HG03342 (cell line): ENCODE measurements at regions not wholly inside any gene's neighbourhood (a gene's known extent, or its start where the extent isn't known, plus 50 kb on each side); places are given as distances from the start of the nearest gene placed in this dataset.

Source experiments
- ATAC-seq: cut with Tn5 transposase; IDR thresholded peaks from one replicate; pipeline ENCODE4 v1.9.1; 2021; ENCODE audit warnings: mild to moderate bottlenecking, moderate library complexity; ENCODE audit not compliant: unreplicated experiment

DNA sequence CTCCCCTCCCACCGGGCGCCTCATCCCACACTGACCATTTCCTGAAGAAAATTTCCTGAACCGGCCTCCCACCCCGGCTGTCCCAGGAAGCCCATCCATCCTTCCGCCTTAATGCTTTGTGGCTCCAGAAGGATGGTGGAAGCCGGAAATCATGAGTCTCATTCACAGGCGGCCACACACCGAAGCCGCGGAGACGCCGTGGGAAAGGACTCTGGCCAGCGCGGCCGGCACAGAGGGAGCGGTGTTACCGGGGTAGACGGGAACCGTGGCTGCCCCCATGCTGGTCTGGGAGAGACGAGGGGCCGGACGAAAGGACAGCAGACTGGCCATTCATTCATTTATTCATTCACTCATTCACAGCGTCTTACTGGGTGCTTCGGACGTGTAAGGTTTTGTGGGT lies 326.8 kb downstream of the SEC14L1 start:
- ATAC-seq, result no peak

GRCh38 chr17:77468897-77469296 lies 328.1 kb downstream of the SEC14L1 start:
- ATAC-seq, result no peak

- ATAC-seq, result no peak
Observed at GRCh38 chr17:77470330-77470786, 329.6 kb downstream of the SEC14L1 start.

DNA sequence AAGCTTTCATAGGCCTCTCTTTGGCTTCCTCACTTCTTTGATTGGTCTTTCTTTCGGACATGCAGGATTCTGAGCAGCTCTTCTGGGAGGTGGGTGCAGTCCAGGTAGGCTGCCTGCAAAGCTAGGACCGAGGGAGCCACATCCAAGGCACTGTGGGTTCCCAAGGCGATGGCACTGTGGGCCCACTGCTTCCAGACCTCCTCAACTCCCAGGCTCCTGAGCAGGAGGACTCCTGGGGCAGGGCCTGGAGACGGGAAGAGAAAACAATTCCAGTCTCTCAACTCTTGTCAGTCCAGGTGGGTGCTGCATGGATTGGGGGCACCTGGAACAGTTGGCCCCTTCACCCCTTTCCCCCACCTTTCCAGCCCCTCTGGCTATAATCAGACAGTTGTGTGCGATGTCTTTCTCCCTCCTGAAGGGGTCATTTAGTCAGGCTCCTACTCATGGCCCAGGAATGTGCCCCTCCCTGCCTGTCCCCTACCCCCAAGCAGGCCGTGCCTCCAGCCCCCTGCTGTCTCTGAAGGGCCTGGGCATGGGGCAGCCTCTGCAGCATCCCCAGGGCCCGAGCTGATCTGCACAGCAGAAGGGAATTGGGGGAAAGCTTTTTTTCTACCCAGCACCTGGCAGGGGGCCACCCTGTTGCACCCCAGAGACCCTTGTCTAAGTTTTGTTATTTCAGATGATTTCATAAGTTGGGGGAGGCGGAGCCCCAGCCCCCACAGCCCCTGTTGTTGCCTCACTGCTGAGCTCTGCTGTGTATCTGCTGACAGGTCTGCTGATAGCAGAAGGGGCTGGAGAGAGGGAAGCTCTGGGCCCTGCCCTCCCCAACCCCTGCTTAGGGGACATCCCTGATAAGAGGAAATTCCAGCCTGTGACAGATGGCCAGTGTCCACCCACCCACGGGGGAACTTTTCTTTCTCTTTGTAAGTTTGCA lies 330.3 kb downstream of the SEC14L1 start:
- ATAC-seq, result no peak

DNA sequence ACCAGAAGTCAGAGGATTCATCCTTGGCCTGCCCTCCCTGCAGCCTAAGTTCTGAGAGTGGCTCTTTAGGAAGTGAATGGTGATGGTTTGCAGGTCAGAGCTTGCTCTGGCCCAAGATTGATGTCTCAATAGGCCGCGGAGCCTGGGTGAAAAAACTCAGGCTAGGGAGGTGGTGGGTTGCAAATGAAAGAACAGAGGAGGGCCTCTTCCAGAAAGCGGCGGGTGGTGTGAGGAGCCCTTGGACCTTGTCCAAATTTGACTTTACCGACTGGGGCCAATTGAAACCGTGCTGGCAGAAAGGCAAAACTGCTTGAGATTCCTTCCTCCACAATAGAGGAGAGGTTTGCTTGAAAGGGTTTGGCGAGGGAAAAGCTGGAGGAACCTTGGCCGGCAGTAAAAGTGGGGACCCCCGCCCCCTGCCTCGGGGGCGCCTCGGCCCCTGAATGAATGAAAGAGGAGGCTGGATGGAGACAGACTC lies 331.3 kb downstream of the SEC14L1 start:
- no peak for ATAC-seq

- no peak for ATAC-seq
Observed at GRCh38 chr17:77472468-77473310, 331.9 kb downstream of the SEC14L1 start.

GRCh38 chr17:77473615-77474226 lies 333.0 kb downstream of the SEC14L1 start:
- ATAC-seq, result no peak

- ATAC-seq, result no peak
Observed at GRCh38 chr17:77474292-77474988, 333.7 kb downstream of the SEC14L1 start.

- ATAC-seq, result no peak
Observed at GRCh38 chr17:77475016-77475976, 334.5 kb downstream of the SEC14L1 start.

GRCh38 chr17:77476006-77476405 lies 335.2 kb downstream of the SEC14L1 start:
- ATAC-seq, result no peak

- no peak for ATAC-seq
Observed at GRCh38 chr17:77476498-77476897, 335.7 kb downstream of the SEC14L1 start.

GRCh38 chr17:77476931-77477805 lies 336.4 kb downstream of the SEC14L1 start:
- no peak for ATAC-seq

GRCh38 chr17:77478281-77478680 lies 337.5 kb downstream of the SEC14L1 start:
- no peak for ATAC-seq

- ATAC-seq, result no peak
Observed at GRCh38 chr17:77478899-77479298, 338.1 kb downstream of the SEC14L1 start.

GRCh38 chr17:77479372-77480198 lies 338.8 kb downstream of the SEC14L1 start:
- no peak for ATAC-seq

DNA sequence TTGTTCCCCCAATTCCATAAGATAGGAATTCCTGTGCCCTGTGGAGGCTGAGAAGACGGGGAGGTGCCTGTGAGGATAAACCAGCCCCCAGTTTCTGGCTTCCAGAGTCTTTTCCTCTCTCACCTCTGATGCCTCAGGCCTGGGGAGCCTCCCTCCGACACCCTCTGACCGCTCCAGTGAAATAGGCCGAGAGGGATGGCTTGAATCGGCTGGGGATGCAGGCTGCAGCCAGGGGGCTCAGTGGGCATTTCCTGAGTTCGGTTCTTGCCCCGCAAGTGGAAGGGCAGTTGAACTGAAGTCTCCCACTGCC lies 339.4 kb downstream of the SEC14L1 start:
- ATAC-seq, result no peak

DNA sequence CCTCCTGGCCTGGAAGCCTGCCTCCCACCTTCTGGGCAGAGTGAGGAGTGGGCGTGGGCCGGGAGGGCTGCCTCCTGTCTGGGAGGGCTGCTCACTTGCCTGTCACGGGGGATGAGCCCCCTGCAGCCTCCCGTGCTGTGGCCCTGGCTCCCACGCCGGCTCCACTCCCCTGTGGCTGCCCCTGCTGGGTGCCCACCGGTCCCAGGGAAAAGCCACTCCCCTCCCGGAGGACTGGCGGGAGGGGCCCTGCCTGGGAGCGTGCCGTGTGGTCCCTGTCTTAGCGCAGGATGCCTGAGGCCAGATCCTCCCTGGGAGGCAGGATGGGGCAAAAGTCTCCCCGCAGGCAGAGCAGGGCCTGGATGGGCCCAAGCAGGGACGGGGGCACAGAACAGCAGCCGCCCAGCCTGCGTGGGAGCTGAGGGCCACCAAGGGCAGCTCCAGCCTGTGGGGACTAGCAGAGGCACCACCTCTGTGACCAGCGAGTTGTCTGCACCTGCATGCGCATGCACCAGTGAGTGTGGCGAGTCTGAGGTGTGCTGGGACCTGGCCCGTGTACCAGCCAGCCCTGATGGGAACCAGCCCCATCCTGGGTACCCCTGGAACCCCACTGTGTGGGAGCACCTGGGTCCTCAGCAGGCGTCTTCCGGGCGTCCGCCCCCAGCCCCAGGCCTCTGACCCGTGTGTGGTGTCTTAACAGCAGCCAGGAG lies 339.9 kb downstream of the SEC14L1 start:
- no peak for ATAC-seq
